HG03045 (cell line): ENCODE measurements at regions not wholly inside any gene's neighbourhood (a gene's known extent, or its start where the extent isn't known, plus 50 kb on each side); places are given as distances from the start of the nearest gene placed in this dataset.
"Not testable (repeated sequence)": the region's sequence is repeated elsewhere in the genome, so short reads cannot be mapped to it uniquely, and the experiment has no call there.

Experiments used
- ATAC-seq: cut with Tn5 transposase; IDR thresholded peaks from one replicate; pipeline ENCODE4 v1.9.1; 2021; ENCODE audit warnings: mild to moderate bottlenecking, moderate library complexity; ENCODE audit not compliant: unreplicated experiment

DNA sequence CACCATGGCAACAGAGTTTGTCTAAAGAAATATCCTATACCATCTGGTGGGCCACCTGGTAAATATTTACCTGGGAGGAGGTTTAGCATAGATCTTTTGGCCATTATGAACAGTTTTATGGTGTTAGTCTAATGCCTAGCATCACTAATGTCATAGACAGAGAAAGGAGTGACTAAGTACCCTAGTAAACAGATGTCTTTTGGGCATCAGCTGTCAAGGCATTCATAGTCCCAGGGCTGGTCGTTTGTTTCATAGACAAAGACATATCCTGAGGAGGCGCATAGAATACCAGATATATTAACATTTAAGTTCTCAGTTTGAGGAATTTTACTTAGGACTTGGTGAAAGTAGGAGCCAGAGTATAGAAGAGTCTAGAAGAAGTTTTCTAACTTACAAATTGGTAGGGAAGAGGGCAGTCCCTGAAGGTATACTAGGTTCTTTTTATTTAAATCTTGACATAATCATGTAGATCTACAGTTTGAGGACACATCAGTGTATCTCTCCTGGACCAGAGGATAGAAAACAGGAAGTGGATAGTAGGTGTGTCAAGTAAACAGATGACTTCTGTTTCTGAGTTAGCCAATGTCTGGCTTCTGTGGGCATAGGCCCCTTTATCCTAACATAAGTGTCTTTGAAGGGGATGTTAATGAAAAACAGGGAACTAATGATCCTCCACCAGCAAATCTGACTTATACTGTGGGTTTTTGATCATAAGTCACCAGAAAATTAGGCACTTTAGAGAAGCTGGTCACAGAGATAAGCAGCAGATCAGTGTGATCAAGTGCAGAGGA is 105.0 kb upstream of the PRSS3 start:
- ATAC-seq, result no peak

DNA sequence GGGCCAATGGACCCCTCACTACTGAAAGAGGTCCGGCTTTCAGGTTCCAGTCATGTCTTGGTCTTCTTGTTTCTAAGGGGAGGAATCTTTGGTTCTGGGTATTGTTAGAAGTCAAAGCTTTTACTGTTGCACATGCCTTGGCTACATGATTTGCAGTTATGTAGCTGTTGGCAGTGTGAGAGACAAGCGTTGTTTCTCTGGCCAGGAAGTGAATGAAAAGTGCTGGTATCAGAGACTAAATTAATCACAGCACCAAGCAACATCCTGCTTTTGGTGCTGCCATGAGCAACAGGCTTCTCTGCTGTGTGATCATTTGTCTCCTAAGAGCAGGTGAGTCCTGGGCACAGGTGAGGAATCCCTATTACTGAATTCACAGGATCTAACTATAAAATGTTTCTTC is 100.1 kb upstream of the PRSS3 start:
- no peak for ATAC-seq

DNA sequence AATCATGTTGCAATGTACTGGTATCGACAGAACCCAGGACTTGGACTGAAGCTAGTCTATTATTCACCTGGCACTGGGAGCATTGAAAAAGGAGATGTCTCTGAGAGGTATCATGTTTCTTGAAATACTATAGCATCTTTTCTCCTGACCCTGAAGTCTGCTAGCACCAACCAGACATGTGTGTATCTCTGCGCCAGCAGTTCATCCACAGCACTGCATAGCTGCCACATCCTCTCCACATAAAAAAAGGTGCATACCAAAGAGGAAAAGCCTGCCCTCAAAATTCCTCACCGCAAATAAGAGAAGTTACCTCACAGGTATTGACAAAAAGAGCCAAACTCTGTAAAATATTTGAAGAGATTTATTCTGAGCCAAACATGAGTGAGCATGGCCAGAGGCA is 99.5 kb upstream of the PRSS3 start:
- no peak for ATAC-seq

DNA sequence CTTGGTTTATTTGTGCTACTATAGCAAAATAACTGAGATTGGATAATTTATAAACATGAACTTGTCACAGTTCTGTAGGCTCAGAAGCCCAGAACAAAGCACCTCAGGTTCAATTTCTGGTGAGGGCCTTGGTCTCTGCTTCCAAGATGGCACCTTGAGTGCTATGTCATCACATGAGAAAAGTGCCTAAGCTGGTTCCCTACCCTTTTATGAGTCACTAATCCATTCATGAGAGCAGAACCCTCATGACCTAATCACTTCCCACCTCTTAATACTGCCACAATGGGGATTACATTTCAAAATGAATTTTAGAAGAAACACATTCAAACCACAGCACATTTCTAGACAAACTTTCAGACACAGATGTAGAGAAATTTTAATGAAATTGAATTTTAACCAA is 98.2 kb upstream of the PRSS3 start:
- no peak for ATAC-seq

DNA sequence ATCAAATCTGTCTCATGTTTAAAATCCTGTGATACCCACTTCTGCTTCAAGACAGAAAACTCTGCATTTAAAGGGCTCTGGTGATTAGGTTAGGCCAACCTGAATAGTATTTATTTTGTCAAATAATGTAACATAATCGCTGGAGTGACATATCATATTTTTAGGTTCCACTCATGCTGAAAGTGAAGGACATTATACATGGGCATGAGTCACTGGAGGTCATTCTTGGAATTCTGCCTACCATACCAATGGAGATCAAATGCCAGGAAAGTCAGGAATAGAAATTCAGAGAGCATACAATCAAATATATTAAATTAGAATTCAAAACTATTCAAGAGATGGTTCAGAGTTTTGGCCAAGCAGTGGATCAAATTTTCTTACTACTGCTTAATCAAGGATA is 97.1 kb upstream of the PRSS3 start:
- no peak for ATAC-seq

DNA sequence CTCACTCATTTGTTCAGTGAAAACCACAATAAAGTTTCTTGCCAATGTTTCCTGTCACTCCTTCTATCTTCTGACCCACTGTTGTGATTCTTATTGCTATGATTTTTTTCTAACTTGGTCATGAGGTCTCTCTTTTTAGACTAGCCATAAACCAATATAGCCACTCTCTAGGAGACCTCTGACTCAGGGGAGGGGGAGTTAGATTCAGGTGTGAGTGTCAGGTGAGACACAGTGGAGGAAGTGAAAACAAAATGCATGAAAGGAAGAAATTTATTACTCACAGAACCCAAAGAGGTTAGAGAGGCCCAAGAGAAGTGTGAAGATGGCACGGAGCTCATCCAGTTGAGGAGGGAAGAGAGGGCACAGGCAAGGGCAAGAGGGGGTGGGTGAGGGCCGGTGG is 94.4 kb upstream of the PRSS3 start:
- not testable (repeated sequence) for ATAC-seq

DNA sequence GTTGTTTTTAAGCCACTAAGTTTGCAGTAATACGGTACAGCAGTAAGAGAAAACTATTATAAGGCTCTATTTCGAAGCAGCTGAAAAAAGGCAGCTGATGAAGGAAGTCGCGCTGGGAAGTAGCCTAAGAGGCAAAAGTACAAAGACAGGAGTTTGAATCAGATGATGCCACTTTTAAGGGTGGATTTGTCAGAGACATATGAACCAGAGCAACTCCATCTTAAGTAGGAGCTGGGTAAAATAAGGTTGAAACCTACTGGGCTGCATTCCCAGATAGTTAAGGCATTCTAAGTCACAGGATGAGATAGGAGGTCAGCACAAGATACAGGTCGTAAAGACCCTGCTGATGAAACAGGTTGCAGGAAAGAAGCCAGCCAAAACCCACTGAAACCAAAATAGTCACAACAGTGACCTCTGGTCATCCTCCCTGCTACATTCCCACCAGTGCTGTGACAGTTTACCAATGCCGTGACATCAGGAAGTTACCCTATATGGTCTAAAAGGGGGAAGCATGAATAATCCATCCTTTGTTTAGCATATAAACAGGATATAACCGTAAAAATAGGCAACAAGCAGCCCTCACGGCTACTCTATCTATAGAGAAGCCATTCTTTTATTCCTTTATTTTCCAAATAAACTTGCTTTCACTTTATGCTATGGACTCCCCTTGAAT is 91.8 kb upstream of the PRSS3 start:
- ATAC-seq, result no peak

DNA sequence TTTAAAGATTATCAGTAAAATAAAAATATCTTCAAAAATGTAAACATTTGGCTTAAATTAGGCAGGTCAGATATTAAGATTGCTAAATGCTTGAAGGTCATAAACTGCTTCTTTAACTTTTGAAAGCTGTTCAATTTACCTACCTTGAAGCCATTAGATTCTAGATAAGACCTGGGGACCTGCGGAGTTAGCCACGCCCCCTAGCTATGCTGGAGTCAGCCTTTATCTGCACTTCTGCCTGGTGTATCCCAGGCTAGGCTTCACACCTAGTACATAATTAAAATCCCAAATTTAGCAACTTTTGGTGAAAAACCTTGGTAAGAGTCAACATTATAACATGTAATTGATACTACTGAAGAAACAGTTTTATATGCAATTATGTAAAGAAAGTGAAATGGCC is 89.9 kb upstream of the PRSS3 start:
- ATAC-seq, result not testable (repeated sequence)

DNA sequence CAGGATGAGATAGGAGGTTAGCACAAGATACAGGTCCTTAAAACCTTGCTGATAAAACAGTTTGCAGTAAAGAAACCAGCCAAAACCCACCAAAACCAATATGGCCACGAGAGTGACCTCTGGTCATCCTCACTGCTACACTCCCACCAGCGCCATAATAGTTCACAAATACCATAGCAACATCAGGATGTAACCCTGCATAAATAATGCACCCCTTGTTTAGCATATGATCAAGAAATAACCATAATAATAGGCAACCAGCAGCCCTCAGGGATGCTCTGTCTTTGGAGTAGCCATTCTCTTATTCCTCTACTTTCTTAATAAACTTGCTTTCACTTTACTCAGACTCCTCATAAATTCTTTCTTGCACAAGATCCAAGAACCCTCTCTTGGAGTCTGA is 86.9 kb upstream of the PRSS3 start:
- ATAC-seq, result no peak

DNA sequence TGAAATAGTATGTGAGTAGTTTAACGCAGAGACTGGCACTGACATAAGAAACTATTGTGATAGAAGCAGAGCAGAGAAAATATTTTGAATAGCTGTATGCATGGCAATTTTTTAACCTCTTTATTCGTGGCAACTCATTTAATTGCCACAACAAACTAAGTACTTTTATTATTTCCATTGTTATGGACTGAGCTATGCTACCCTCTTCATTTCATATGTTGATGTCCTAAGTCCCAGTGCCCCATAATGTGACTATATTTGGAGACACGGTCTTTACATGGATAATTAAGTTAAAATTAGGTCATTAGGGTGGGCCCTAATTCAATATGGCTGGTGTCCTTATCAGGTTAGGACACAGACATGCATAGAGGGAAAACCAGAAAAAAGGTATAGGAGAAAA is 86.1 kb upstream of the PRSS3 start:
- no peak for ATAC-seq

DNA sequence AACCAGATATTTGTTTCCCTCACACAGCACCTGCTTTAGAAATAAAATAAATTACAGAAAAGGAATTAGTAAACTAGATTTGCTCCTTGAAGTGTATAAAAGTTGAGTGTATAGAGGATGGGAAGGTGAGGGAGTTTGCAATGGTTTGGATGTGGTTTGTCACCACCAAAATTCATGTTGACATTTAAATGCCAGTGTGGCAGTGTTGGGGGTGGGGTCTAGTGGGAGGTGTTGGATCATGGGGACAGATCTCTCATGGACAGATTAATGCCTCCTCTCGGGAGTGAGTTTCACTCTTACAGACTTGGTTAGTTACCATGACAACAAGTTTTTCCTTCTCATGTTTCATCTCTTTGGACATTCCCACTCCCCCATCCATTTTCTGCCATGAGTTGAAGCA is 83.9 kb upstream of the PRSS3 start:
- not testable (repeated sequence) for ATAC-seq

DNA sequence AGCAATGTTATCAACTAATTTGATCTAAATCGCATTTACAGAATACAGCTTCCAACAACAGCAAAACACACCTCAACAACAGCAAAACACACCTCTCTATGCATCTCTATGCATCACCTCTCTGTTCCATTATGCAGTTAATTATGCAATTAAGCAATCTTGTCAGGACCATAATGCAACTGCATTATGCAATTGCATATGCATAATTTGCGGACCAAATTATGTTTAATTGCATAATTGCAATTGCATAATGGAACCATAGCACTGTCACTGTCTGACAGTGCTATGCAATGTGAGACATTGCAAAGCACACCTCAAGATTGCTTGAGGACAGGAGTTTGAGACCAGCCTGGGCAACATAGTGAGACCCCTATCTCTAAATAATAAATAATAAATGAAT is 80.4 kb upstream of the PRSS3 start:
- no peak for ATAC-seq

DNA sequence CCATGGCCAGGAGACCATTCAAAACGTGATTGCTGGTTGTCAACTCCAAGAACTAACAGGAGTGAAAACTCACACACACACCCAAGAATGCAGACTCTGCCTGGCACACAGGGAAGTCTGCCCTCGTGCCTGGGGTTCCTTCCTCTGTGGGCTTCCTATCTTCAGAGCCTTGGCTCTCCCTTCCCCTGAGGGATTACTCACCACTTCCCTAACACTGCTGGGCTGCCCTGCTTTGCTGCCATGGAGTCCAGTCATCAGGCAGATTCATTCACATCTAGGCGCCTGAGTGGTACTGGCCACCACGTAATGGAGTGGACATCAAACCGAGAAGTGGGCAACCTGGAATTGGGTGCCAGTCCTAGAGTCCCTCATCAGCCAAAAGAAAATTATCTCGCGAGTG is 76.4 kb upstream of the PRSS3 start:
- no peak for ATAC-seq

DNA sequence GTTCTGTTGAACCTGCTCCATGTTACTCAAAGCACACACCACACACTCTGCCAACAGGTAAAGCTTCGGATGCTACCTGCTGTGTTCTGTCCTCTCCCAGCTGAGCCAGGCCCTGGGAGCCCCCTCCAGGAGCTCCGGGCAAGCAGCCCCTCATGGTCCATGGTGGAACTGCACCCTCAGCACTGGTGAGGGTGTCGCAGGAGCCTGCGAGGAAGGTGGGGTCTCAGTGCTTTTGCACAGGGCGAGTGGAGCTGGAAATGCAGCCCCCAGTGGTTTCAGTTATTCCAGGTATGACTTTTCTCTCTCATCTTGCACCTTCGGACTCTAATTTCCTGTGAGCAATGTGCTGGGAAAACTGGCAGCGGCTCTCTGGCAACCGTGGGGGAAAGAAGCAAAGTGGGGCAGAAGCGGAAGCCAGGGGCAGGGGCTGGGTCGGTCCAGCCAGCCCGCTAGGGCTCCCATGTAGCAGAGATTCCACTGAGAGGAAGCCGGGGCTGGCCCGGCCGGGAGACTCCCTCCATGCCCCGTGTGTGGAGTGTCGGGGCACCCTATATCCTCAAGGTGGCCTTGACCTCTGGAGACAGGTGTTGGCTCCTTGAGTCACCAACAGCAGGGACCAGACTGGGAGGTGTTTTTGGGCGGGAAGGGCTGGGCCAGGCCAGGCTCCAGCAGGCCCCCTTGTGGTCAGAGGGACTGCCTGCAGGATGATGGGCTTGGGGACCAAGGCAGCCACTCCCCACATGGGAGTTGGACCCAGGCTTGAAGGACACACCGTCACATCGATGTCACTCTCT is 75.6 kb upstream of the PRSS3 start:
- no peak for ATAC-seq

DNA sequence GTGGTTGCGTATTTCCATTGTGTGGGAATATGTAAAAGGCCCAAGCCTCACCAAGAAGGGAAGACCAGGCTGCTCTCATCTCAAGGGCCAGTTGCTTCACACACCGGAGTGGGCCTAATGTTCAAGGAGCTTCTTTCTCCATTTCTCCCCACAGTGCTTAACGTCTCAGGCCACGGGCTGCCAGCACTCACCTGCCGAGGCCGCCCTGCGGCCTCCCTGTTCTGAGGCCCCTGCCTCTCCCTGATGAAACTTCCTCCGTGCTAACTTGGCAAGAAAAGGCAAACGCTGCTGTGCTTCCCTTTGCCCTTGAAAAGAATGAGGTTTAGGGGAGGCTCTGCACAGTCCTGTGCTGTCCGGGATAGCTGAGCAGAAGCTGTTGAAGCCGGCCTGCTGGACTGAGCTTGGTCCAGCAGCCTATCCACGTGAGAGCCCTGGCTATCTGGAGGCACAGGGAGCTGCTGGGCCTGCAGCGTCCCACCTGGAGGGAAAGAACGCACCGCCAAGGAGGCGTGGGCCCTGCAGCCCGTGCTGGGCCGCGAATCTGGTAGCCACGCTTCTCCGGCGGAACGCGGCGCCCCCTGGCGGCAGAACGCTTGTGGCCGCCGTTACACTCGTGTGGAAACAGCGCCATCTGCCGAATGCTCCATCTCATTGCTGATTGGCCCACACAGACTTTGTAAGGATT is 73.5 kb upstream of the PRSS3 start:
- ATAC-seq, result peak; percentile 75

DNA sequence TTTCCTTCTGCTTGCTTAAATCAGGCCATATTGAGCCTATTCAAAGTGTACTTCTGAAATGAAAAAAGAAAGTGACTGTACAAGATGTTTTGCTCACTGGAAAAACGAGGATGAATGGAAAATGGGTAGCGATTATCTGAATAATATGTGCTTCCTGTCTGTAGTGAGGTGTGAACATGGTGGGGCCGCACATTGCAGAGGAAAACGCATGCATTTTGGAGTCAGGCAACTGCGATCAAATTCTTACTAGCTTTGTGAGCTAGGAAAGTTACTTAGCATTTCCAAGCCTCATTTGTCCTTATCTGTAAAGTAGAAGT is 73.0 kb upstream of the PRSS3 start:
- ATAC-seq, result no peak

DNA sequence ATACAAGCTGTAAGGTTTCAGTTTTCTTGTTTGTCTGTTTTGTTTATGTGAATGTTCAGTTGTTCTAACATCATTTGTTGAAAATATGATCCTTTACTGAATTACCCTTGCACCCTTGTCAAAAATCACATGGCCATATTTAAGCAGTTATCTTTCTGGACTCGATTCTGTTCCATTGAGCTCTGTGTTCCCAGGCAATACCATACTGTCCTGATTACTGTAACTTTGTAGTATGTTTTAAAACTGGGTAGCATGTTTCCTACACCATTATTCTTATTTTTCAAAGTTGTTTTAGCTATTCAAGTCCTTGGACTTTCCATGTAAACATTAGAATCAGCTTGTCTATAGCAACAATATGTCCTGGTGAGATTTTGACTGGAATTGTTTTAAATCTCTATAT is 66.7 kb upstream of the PRSS3 start:
- no peak for ATAC-seq

DNA sequence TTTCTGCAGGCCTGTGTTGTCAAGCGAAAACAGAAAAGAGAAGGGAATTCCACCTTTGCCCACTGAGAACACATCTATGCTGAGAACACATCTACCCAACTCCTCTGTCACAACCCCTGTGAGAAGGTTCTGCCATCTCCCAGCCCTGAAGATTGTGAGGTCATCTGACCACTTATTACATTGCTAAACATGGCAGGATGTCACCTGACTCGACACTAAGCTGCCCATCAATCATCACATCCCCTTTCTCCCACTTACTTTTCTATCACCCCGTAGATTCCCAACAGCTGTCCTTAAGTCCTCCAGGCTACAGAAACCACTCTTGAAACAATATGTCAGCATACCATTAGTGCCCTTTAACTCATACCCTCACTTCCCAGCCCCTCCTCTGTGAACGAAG is 64.2 kb upstream of the PRSS3 start:
- ATAC-seq, result no peak

DNA sequence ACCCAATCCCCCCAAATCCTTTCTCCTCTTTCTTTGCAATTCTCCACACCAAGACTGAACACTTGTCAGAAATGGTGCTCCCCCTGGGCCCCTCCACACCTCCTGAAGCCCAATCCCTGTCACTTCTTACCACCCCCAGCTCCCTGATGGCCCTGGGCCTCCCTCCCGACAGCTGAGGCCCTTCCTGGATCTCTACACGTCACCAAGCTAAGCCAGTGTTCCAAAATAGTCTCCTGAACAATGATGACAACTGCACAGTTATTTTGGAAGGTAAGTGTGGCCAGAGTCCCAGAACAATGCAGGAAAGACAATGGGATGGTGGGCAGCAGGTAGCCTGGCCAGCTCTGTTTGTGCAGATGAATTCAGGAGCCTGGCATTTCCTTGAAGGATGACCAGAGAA is 63.7 kb upstream of the PRSS3 start:
- no peak for ATAC-seq

DNA sequence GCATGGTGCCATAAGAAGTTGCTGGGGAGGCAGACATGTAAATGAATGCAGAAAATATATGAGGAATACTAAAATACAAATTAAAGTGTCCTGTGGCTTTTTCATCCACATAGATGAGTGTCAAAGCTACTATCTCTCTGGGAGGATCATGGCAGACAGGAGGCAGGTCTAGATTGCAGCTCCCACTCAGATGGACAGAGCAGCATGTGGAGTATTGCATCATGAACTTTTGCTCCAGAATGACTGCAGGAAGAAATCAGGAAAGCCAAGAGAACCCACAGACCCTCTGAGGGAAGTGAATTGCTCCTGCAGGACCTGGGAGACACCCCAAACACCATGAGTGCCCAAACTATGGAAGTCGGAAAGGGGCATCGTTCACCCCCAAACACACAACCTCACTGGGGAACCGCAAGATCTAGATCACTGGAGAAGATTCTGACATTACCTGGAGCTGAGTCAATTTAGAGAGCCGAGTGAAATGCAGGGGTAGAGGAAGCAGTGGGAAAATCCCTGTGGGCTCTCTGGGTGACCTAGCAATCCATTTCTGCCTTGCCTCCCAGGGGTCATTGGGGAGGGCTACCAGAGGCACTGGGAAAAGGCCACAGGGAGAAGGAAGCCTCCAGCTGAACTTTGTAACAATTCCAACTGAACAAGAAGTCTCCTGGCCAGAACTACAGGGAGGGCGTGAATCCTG is 61.0 kb upstream of the PRSS3 start:
- ATAC-seq, result not testable (repeated sequence)
